HUES6 (cell line): ENCODE measurements at regions not wholly inside any gene's neighbourhood (a gene's known extent, or its start where the extent isn't known, plus 50 kb on each side); places are given as distances from the start of the nearest gene placed in this dataset.

Experiments used
- H3K27ac ChIP-seq: 2 replicates; pipeline ENCODE4 v1.7.0; 2013; ENCODE audit warnings: low read depth, mild to moderate bottlenecking, low read length, inconsistent platforms
- H3K27me3 ChIP-seq: 2 replicates; pipeline ENCODE4 v1.6.1; 2013; ENCODE audit warnings: low read length; ENCODE audit not compliant: control insufficient read depth, insufficient read depth
- H3K36me3 ChIP-seq: 2 replicates; pipeline ENCODE4 v1.6.1; 2013; ENCODE audit warnings: low read length; ENCODE audit not compliant: control insufficient read depth, insufficient read depth
- H3K4me1 ChIP-seq: 2 replicates; pipeline ENCODE4 v1.6.1; 2013; ENCODE audit warnings: low read length; ENCODE audit not compliant: control insufficient read depth, insufficient read depth
- H3K4me3 ChIP-seq: 2 replicates; pipeline ENCODE4 v1.5.1; 2013; ENCODE audit warnings: low read depth, low read length
- H3K9ac ChIP-seq: one replicate; pipeline ENCODE4 v1.6.1; 2013; ENCODE audit warnings: mild to moderate bottlenecking, low read length
- H3K9me3 ChIP-seq: 2 replicates; pipeline ENCODE4 v1.6.1; 2013; ENCODE audit warnings: low read depth, low read length; ENCODE audit not compliant: control insufficient read depth, insufficient read depth

DNA sequence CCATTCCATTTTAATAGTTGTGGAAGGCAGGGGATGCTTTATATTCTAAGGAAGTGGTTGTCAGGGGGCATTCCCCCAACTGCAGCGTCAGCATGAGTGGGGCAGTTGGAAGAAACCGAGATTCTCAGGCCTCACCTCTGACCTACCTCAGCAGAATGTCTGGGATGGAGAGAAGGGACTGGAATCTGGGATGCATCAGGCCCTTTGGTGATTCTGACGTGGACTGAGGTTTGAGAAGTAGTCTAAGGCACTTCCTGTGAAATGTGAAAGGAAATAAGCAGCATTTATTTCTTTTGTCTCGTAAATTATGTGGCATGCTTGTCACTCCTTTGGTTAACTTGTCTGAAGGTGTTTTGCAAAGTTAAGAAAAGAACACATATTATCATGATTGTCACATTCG, 540.7 kb upstream of the NETO1 start:
- H3K9ac ChIP-seq, result peak overlapping the region; percentile 12
- H3K9me3 ChIP-seq, result no peaks in the 10 kb centered on the region
- H3K36me3 ChIP-seq, result no peaks in the 10 kb centered on the region
- H3K4me1 ChIP-seq, result peaks cover 21% of the 10 kb centered on the region
- no peak overlapping the region for H3K4me3 ChIP-seq
- H3K27ac ChIP-seq, result peak overlapping the region; percentile 75; the same call in 1 of the 2 replicates
- no peaks in the 10 kb centered on the region for H3K27me3 ChIP-seq

DNA sequence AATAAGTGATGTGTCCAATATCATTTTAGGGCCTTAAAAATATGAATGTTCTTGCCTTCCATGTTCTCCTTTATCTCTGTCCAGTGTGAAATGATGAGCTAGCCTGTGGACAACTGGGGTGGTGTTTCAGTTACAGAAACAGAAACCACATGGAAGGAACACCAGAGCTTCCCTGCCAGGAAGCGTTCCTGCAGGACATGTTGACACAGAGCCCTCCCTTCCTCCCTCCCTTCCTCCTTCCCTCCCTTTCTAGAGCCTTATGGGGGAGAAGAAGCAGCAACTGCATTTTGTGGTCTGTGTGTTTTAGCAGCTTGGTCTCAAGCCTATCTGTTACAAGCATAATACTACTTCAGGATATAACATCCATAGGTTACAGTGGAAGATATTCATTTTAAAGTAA, 539.7 kb upstream of the NETO1 start:
- Histone ChIP-seq H3K4me1 (peaks cover 21% of the 10 kb centered on the region), H3K9me3 (no peaks in the 10 kb centered on the region), H3K36me3 (no peaks in the 10 kb centered on the region), H3K4me3 (no peak overlapping the region), H3K27me3 (no peaks in the 10 kb centered on the region), H3K27ac (peak overlapping the region; percentile 75; the same call in 1 of the 2 replicates), H3K9ac (peak overlapping the region; percentile 7)

DNA sequence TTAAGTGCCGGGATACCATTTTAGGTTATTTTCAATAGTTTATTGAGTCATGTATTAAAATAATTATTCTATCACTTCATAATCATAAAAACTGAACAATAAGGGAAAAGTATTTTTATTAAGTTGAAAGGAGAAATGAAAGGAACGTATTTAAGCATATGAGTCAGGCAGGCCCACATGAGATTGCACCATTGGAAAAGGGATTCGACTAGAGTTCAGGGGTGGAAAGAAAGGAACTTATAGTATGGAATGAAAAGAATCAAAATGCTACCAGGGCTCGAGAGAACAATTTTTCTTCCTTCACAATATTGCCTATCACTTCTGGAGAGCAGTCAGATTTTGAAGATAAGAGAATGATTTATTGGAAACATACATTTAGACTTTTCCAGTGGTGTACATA, 516.5 kb upstream of the NETO1 start:
- no peak overlapping the region for H3K9ac ChIP-seq
- H3K4me3 ChIP-seq, result no peak overlapping the region
- no peaks in the 10 kb centered on the region for H3K4me1 ChIP-seq
- H3K9me3 ChIP-seq, result no peaks in the 10 kb centered on the region
- no peak overlapping the region for H3K27ac ChIP-seq
- H3K36me3 ChIP-seq, result no peaks in the 10 kb centered on the region
- no peaks in the 10 kb centered on the region for H3K27me3 ChIP-seq

DNA sequence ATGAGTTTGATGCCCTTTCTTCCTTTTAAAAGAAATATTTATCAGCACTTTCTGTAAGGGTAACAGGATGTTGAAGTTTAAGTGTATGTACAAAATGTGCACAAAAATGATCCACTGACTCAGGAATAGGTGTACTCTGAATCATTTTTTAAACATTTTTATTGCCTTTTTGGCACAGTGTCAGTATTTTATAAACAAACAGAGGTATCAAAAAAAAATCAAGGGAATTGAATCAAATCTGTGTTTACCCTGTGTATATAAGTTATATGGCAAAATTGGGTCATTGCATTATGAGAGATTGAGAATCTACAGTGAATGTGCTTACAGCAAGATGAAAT, 513.9 kb upstream of the NETO1 start:
- Histone ChIP-seq H3K4me1 (no peaks in the 10 kb centered on the region), H3K36me3 (no peaks in the 10 kb centered on the region), H3K9me3 (no peaks in the 10 kb centered on the region), H3K9ac (no peak overlapping the region), H3K4me3 (no peak overlapping the region), H3K27ac (no peak overlapping the region), H3K27me3 (no peaks in the 10 kb centered on the region)

DNA sequence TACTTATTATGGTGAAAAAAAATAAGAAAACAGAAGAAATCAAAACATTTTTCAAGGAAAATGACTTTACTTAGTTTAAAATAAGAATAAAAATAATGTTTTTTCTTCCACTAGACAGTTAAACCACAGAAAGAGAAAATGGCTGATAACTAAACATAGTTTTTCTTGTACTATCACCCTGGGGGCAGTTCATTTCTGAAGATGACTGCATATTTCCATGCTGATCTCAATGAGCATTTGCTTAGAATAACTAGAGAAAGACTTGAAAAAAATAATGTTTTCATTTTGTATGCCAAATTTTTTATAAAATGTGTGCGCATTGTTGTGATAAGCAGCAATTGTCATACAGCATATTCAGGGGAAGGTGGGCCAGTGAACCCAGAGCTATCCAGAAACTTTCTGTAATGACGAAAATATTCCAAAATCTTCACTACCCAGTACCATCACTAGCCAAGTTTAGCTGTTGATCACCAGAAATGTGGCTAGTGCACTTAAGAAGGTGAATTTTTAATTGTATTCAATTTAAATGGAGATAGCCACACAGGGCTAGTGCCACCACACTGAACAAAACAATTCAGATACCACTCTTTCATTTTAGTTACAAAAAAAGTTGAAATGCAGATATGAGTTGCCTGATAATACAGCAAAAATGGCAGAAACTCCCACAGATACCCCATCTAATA, 513.4 kb upstream of the NETO1 start:
- H3K4me3 ChIP-seq, result no peak overlapping the region

DNA sequence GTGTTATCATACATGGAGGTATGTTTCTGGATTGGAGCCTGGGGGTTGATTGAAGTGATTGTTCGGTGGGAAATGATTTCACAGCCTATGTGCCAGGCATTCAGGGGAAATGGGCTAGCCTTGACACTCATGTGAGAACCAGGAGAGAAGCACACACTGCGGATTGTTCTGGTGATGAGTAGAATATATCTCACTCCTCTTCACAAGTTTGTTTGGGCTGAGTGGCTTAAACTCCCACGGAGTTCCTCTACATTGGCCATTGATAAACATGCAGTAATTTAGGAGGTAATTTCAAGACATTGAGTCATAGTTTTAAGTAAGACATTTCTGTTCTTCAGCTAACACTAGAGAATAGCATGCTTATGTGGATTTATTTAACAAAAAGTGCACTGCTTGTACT, 498.9 kb upstream of the NETO1 start:
- no peak overlapping the region for H3K9ac ChIP-seq
- H3K27me3 ChIP-seq, result no peaks in the 10 kb centered on the region
- H3K4me3 ChIP-seq, result no peak overlapping the region
- no peak overlapping the region for H3K27ac ChIP-seq
- H3K4me1 ChIP-seq, result no peaks in the 10 kb centered on the region
- H3K9me3 ChIP-seq, result peaks cover 11% of the 10 kb centered on the region; the same call in 1 of the 2 replicates
- peaks cover 15% of the 10 kb centered on the region; the same call in 1 of the 2 replicates for H3K36me3 ChIP-seq

More for the DNA sequence above, 513.4 kb upstream of the NETO1 start:
- no peaks in the 10 kb centered on the region for H3K9me3 ChIP-seq
- H3K36me3 ChIP-seq, result no peaks in the 10 kb centered on the region
- H3K27me3 ChIP-seq, result no peaks in the 10 kb centered on the region
- no peaks in the 10 kb centered on the region for H3K4me1 ChIP-seq
- no peak overlapping the region for H3K9ac ChIP-seq
- H3K27ac ChIP-seq, result no peak overlapping the region

DNA sequence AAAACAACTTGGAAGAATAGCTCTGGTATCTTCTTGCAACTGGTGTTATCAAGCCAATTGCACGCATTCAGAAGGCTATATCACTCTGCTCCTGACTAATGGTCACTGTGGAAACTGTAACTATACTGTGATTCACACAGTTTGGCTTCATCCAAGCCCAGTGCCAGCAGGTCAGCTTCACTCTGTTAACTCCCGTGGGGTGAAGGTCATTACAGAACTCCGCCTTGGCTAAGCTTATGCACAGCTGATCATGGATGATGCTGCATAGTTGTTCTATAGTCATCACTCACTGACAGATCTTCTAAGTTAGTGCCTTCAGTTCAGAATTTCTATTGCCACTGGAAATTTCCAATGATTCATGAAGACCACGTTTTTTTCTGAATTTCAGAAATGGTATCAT, 497.2 kb upstream of the NETO1 start:
- Histone ChIP-seq H3K9me3 (peaks cover 6% of the 10 kb centered on the region; the same call in 1 of the 2 replicates), H3K27ac (no peak overlapping the region), H3K4me3 (no peak overlapping the region), H3K4me1 (no peaks in the 10 kb centered on the region), H3K36me3 (peaks cover 15% of the 10 kb centered on the region; the same call in 1 of the 2 replicates), H3K27me3 (no peaks in the 10 kb centered on the region), H3K9ac (no peak overlapping the region)

DNA sequence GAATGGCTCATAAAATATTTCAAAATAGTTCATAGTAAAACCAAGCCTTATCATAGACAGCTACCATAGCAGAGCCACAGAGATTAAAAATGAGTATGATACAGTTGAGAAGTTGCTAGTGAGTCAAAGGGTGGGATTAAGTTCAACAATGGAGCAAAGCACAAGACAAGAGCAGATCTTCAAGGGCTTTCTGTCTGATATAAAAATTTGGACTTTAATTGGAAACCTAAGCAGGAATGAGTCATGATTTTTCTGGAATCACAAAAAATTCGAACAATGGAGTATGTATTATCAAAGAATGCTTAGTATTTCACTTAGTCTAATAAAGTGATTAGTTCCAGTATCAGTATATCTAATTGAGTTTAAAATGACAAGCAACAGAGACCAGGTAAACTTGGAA, 487.3 kb upstream of the NETO1 start:
- H3K4me3 ChIP-seq, result no peak overlapping the region
- H3K9ac ChIP-seq, result no peak overlapping the region
- H3K27me3 ChIP-seq, result no peaks in the 10 kb centered on the region
- no peak overlapping the region for H3K27ac ChIP-seq
- no peaks in the 10 kb centered on the region for H3K9me3 ChIP-seq
- H3K36me3 ChIP-seq, result peaks cover 2% of the 10 kb centered on the region; the same call in 1 of the 2 replicates
- no peaks in the 10 kb centered on the region for H3K4me1 ChIP-seq

DNA sequence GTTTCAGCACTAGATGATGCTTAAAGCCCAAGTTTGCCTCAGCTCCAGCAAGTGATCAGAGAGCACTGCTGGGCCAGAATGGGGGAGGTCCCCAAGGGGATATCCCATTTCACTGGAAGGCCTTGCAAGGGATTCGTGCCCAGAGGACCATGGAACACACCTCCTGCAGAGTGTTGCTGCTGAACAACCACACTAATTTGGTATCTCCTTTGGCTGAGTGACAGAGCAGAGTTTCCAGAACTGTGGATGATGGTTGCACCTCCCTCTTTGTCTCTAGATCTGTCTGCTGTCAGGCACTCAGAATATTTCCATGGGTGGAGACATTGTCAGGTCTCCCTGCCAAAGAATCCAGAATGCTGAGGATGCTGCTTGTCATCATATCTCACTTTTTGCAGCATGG, 484.8 kb upstream of the NETO1 start:
- Histone ChIP-seq H3K4me3 (no peak overlapping the region), H3K9me3 (no peaks in the 10 kb centered on the region), H3K36me3 (no peaks in the 10 kb centered on the region; the same call in 1 of the 2 replicates), H3K4me1 (no peaks in the 10 kb centered on the region), H3K9ac (no peak overlapping the region), H3K27me3 (no peaks in the 10 kb centered on the region), H3K27ac (no peak overlapping the region)

DNA sequence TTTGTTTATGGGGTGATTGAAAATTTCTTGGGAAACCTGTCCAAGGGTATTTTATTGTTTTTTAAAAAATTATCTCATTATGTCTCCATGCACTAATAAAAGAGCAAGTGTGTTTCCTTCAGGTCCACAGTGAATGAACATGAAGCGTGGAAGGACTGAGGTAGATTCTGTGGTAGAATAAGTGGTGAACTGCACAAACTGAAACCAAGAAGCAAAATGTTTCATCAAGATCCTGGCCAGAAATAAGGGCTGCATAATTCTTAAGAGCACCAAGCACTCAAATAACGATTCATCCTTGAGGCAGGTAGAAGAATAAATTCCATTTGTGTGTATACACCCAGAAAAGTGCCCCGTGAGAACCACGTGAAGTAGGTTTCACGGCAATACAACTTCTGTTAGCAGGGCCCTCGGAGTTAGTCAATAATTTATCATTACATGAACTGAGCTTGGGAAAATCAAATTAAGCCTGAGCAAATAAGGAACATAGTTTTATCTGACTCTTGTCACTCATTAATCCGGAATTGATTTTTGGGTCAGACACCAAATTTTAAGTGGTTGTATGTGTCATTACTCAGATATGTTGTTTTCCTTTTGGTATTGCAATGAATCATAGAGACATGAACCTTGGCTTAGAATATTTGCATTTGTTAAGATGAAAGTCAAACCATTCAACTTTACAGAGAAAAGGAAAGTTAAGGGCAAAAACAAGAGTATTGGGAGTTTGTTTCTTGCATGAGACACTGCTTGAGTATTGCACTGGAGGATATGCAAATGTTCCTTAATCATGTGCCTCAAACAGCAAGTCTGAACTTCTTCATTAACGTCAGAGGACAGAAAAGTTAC, 472.6 kb upstream of the NETO1 start:
- Histone ChIP-seq H3K27me3 (no peaks in the 10 kb centered on the region), H3K4me1 (0 out of 2 replicates have a peak, but pooled peaks cover 3% of the 10 kb centered on the region), H3K9me3 (no peaks in the 10 kb centered on the region), H3K4me3 (no peak overlapping the region), H3K27ac (no peak overlapping the region), H3K36me3 (peaks cover 27% of the 10 kb centered on the region; the same call in 1 of the 2 replicates), H3K9ac (no peak overlapping the region)

DNA sequence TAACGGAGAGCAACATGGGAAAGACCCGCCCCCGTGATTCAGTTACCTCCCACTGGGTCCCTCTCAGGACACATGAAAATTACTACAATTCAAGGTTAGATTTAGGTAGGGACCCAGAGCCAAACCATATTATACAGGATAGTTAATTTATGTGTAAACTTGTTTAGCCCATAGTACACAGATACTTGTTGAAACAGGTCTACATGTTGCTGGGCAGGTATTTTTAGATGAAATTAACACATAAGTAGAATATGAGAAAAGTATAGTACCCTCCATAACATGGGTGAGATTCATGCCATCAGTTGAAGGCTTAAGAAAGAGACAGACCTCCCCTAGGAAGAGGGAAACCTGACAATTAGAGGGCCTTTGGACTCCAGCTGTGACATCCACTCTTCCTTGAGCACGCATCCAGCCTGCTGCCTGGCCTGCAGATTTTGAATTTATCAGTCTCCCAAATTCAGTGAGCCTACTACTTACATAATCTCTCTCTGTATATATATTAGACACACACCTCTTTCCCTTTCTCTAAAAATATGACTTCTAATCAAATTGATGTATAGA, 463.5 kb upstream of the NETO1 start:
- no peak overlapping the region for H3K27ac ChIP-seq
- no peaks in the 10 kb centered on the region for H3K9me3 ChIP-seq
- H3K36me3 ChIP-seq, result peaks cover 45% of the 10 kb centered on the region; the same call in 1 of the 2 replicates
- H3K4me1 ChIP-seq, result peaks cover 13% of the 10 kb centered on the region
- no peak overlapping the region for H3K4me3 ChIP-seq
- H3K9ac ChIP-seq, result no peak overlapping the region
- no peaks in the 10 kb centered on the region for H3K27me3 ChIP-seq
